Lower leg skin (tissue), 4 donors: ENCODE measurements at regions not wholly inside any gene's neighbourhood (a gene's known extent, or its start where the extent isn't known, plus 50 kb on each side); places are given as distances from the start of the nearest gene placed in this dataset.

Experiments
- DNase-seq, 2 donors: peaks; one replicate each; pipeline ENCODE4 v3.0.0-alpha.2; 2019; ENCODE audit warnings: low spot score in 2 of 2
- H3K4me3 ChIP-seq: fragments of 200-600 bp; sonication (generic); 2 replicates; pipeline ENCODE4 v1.5.1; 2017; ENCODE audit warnings: mild to moderate bottlenecking, low read depth; ENCODE audit not compliant: poor library complexity, severe bottlenecking
- POLR2A ChIP-seq, 2 donors: fragments of 450-650 bp; IDR thresholded peaks; one replicate each; pipeline ENCODE4 v1.6.1; 2016 to 2017; ENCODE audit warnings: antibody characterized with exemption in 2 of 2, mild to moderate bottlenecking in 1 of 2, moderate library complexity in 1 of 2
- WGBS, 2 donors: methylation state at CpG; one replicate each; pipeline ENCODE4 v1.1.5; 2018; 5-methylcytosine and 5-hydroxymethylcytosine counted together
- intact Hi-C: fragments of 100-400 bp; cut with DNase I; formaldehyde crosslinking; loops from one replicate; pipeline ENCODE4 v1.15.0; 2023; ENCODE audit warnings: low total_unique reads
- microRNA-seq, 2 donors: library from miRNA; unstranded; fragments of <30 nt; microRNA quantifications; one replicate each; pipeline ENCODE4, GENCODE V29; 2016; ENCODE audit warnings: borderline replicate concordance in 2 of 2, borderline number of aligned reads in 1 of 2

DNA sequence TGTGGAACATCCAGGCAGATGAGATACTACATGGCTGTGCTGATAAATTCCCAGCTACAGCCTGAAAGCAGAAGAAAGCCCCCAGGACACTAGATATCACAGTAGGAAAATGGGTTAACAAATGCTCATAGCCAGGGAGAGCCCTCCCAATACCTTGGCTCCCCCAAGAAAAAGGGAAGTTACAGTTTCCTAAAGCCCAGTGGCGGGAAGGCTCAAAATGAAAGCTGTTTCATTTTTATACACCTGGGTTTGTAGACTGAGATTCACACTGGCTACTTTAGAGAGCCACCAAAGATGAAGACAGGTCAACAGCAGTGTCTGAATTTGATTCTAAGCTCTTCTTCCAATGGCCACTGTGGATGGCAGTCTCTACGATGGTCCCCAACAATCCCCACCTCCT is 55.0 kb upstream of the TOPAZ1 start:
- TF ChIP-seq POLR2A (IDR thresholded peaks at IDR 0.05), result no peak
- no peak for DNase-seq
- intact Hi-C loops, result no loop called here
- no peak overlapping the region for H3K4me3 ChIP-seq
- 43 to 75% methylated on average over 2 of the region's 2 CpGs for WGBS, 2 donors

Small RNAs in the stretch of these regions (microRNA-seq; reads per million reads assigned to microRNA genes)
- gene MIR138-1, result 5.7 to 11.5 reads per million in 2 donors
